Fibroblast of upper back skin (primary cell): ENCODE measurements at regions not wholly inside any gene's neighbourhood (a gene's known extent, or its start where the extent isn't known, plus 50 kb on each side); places are given as distances from the start of the nearest gene placed in this dataset.

Experiments used
- DNase-seq: peaks from one replicate; pipeline ENCODE4 v3.0.0-alpha.2; 2013

DNA sequence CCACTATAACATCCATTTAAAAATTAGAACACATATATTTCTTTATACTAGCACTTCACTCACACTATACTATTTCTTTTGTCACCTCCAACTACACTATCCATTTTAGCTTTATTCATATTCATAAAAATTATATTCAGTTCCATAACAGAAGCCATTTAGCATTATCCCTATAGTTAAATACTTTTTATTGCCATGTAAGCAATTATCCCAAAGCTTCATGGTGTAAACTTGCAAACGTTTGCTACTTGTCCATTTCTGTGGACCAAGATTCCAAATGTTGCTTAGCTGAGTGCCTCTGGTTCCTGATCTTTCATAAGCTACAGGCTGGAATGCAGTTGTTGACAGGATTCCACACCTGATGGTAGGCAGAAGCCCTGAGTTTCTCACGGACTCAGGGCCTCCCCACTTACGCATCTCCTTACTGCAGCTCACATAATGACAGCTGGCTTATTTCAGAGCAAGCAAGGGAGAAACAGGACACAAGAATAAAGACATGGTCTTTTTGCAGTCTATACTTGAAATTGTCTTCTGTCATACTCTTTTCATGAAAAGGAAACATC, 1584.8 kb downstream of the SLITRK5 start:
- DNase-seq: no peak

DNA sequence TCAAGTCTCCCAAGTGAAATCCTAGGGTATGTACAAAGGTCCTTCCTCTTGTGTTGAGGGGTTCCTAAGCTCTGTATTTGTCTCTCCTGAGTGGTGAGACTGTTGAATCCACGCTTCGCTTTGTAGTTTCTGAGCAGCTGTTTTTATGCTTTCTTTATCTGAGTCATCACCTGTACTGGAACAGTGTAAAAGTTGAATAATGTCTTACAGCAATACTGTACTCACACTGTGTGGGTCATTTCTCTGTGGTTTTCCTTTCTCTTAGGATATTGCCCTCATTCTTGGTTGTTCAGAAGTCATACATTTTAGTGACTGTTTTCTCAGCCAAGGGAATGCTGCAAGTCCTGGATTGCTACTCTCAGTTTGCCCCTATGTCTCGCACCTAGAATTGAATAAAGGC, 1596.6 kb downstream of the SLITRK5 start:
- peak; percentile 14 for DNase-seq

DNA sequence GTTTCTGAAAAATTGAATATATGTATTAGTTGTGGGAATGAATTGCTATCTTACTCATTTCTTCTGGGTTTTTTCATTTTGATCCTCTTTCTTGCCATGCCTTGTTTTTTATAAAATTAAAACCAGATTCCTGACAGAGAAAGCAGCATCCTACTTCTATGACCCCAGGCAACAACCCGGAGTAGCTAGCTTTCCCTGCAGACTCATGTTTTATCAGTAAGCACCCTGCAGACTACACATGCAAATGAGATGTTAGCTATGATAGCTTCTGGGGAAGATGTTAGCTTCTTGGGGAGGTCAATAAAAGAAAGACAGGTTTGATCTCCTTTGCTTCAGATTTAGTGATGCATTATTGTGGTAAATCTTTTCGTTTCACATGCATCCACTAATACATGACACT, 1598.6 kb downstream of the SLITRK5 start:
- DNase-seq: no peak

- DNase-seq: no peak
Measured at GRCh38 chr13:89270736-89271135, 1599.6 kb downstream of the SLITRK5 start.

DNA sequence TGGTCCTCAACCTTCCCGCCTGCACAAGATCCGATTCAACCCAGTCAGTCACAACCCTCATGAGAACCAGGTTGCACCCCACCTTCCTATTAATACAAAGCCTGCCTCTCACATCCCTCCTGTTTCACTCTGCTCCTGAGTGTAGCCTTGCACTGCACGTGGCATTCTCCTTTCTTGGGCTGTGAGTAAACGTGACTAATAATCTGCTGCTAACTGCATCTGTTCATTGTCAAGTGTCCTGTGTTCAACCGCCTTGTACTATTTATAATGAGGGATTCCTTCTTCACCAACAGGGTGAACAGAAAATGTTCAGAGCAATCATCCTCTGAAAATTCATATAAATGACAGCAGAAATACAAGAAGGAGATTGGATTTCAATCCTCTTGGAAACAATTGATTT, 1608.2 kb downstream of the SLITRK5 start:
- no peak for DNase-seq

DNA sequence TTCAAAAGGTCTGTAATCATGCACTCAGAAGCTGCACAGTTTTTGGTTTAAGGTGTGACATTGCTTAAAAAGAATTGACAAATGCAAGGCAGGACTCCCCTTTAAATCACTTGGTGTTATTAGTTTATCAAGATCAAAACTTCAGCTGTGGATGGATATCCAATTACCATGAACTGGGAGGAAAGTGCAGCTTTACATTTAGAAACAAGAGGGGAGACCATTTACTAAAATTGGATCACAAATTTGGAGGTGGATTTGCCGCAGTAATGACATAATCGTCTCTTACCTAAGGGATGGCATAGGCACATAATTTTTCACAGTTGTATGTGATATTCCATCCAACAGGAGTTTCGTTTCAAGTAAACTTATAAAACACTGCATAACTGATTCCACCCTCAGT, 1610.2 kb downstream of the SLITRK5 start:
- DNase-seq: no peak

- no peak for DNase-seq
Measured at GRCh38 chr13:89282241-89282640, 1611.1 kb downstream of the SLITRK5 start.

DNA sequence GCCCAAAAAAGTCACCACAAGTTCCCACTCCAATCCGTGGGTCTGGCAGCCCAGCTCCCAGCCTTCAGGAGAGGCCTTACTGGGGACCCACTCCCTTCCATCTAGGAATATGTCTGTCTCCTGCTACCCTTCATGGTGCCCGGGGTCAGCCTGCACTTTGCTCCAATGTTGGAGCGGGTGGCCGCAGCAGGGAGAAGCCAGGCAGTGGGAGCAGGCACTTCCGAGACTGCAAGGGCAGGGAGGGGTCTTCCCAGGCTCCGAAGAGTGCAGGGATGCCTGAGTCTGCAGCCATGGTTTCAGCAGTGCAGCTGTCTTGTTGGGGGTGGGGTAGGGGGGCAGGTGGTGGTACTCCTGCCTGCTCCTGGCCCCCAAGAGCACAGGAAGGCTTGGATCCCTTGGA, 1616.2 kb downstream of the SLITRK5 start:
- DNase-seq: no peak

- no peak for DNase-seq
Measured at GRCh38 chr13:89294115-89294867, 1623.1 kb downstream of the SLITRK5 start.

GRCh38 chr13:89307278-89307677, 1636.1 kb downstream of the SLITRK5 start:
- no peak for DNase-seq

- no peak for DNase-seq
Measured at GRCh38 chr13:89310943-89311672, 1639.9 kb downstream of the SLITRK5 start.

DNA sequence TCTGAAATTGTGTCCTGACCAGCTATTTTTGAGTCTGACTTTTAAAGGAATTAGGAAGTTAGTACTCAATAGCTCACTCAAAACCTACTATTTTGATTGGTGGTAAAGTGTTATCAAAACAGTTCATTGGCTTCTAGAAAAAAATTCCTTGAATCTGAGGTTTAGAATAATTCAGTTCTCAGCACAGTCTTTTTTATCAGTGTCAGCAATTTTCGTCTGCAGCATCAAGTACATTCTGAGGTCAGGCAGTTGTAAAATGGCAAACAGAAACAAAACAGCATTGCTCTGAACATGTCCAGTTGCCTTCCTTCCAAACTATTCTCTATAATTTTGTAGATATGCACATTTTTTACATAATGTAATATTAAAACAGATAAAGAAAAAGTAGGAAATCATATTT, 1644.1 kb downstream of the SLITRK5 start:
- no peak for DNase-seq

- no peak for DNase-seq
Measured at GRCh38 chr13:89322466-89322865, 1651.3 kb downstream of the SLITRK5 start.

GRCh38 chr13:89324582-89324981, 1653.4 kb downstream of the SLITRK5 start:
- DNase-seq: no peak

DNA sequence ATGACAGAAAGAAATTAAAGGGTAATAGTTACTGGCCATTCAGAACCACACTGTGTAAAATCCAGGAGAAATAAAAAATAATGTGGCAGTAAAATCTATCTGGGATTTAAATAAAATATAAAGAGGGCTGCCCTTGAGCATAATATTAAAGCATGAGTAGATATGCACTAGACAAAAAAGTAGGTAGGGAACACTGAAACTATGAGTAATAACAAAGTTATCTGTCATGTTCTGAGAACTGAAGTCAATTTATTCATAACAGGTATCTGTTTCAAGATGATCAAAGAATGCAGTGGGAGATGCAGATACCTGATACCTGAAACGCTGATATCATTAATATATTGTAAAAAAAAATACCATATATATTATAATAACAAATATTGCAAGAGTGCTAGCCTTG, 1672.0 kb downstream of the SLITRK5 start:
- no peak for DNase-seq

DNA sequence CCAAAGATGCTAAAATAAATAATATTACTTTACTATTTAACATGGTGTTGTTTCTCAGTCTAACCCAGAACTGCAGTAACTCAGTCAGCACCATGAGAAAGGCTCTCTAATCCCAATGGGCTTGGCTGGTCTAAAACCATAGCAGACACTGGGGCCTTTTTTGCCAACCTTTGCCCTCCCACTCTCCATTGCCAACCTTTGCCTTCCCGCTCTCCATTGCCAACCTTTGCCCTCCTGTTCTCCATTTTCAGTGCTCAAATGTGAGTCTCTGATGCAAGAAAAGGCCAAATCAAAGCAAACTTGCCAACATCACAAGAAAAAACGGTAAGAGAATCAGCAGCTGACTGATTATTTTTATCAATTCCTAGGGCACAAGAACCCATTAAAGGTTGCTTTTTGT, 1681.2 kb downstream of the SLITRK5 start:
- no peak for DNase-seq

DNA sequence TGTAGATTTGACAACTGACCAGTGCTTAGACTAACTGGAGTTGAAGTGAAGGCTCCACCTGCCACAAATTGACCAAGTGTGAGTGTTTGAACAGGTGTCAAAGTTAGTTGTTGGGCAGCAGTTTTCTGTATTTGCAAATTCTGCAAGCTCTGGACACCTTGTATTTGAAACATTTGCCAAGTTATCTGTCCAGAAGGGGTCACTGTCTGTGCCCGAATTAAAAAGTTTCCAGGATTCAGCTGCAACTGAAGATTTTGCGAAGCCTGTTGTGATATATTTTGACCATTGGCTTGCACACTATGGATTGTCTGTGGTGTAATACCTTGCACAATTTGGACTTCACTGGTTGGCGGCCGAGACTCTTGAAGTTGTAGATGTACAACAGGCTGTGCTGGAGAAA, 1690.7 kb downstream of the SLITRK5 start:
- DNase-seq: peak; percentile 5

DNA sequence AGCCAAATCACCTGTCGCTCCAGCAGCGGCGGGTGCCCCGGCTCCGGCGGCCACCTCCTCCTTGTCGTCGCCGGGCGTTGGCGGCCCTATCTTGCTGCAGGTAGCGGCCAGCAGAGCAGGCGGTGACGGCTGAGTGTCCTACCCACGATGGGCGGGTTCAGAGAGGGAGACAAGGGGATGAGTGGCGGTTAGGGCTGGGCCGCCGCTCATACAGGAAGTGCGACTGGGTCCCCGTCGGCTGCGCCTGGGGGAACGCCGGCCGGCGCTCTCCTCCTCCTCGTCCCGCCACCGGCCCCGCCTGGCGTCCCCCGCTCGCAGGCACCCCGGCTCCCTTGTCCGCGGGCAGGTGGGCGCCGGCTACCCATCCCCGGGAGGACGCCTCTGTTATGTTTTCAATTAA, 1692.0 kb downstream of the SLITRK5 start:
- DNase-seq: no peak

DNA sequence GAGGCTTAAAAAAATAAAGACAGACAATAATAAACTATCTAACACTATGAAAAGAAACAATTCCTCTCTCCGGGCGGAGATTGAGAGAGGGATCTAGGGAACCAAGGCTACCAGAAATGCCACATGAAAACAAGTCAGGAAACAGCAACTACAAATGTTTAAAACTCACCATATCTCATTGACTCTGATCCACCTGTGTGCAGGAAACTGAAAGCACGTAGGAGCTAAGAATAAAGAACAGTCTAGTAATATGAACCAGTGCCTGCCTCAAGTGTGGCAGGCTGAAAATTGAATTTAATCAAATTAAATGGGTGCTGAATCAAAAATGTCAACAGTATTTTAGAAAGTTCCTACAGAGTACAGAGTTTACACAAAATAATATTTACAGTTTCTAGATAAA, 1701.0 kb downstream of the SLITRK5 start:
- no peak for DNase-seq

- peak; percentile 89 for DNase-seq
Measured at GRCh38 chr13:89375839-89376238, 1704.7 kb downstream of the SLITRK5 start.

DNA sequence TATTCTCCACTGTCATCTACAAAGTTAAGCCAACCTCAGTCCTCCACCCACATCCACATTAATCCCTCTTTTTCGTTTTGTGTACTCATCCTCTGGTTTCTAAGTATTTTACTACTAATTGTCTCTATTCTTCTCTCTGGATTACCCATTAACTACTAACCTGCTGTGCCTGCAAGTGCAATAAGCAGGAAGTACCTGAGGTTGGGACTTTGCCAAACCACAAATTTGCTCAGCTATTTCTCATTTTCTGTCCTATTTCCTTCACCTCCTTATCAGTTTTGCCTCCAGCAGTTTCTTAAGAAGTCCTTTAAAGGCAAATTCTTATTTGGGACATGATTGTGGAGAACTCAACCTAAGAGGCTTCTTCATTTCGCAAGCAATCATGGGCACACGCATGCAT, 1708.9 kb downstream of the SLITRK5 start:
- DNase-seq: no peak

GRCh38 chr13:89382981-89383380, 1711.8 kb downstream of the SLITRK5 start:
- no peak for DNase-seq

GRCh38 chr13:89383891-89384290, 1712.7 kb downstream of the SLITRK5 start:
- DNase-seq: no peak

DNA sequence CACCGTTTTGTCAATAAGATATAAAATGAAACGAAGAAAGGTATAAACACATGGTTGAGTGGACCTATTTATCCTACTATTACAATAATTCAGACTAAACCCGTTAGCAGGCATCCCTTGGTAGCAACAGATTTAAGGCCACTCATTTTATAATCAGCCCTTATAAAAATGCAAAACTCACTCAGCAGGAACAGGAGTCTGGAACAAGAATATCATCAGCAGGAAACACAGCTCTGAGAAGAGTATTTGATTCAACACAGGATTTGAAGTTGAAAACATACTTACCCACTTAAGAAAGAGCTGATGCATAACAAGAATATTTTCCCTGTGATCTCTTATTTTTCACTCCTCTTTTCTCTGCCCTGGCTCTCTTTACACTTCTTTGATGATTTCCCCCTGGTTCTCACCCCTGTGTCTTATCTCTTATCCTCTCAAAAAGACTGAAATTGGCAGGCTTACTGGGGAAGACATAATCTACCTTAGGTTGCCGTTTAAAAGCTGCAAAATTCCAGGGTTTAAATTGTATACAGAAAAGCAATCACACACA, 1722.7 kb downstream of the SLITRK5 start:
- DNase-seq: no peak
